GM12874 (cell line): ENCODE measurements at regions not wholly inside any gene's neighbourhood (a gene's known extent, or its start where the extent isn't known, plus 50 kb on each side); places are given as distances from the start of the nearest gene placed in this dataset.

ENCODE experiments used
- CTCF ChIP-seq: IDR thresholded peaks from 2 replicates; pipeline ENCODE4 v1.5.1; 2011; ENCODE audit warnings: low read depth, mild to moderate bottlenecking, control low read depth, low read length, moderate library complexity; ENCODE audit not compliant: insufficient read depth

- TF ChIP-seq CTCF = no peak
These were observed 296.7 kb downstream of the HINT1 start for GRCh38 chr5:130868186-130868840.

DNA sequence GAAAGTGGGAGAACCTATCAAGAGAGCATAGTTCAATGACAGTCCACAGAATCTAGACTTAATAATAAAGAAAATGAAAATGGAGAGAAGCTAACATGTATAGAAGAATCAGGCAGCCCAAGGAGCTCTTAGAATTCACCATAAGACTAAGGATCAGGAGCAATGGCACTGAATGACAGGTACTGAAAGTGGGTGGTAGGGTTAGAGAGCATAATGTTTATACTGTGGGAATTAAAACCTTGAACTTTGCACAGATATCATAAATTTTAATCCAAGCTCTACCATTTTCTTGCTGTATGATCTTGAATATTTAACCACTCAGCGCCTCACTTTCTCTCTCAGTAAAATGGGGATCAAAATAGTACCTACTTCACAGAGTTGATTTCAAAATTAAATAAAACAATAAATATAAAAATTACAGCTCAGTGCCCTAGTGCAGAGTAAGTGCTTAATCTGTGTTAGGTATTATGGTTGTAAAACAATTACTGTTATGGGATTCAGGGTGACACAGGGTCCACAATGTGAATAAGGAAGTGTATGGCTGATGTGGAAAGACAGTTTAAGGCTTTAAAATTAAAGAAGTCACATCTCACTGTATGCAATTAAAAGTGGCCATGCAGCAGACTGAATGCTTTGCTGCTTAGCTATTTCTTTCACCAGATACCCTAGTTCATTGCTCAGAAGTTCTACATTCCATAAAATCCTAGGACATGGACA, 319.8 kb downstream of the HINT1 start:
- TF ChIP-seq CTCF = no peak

DNA sequence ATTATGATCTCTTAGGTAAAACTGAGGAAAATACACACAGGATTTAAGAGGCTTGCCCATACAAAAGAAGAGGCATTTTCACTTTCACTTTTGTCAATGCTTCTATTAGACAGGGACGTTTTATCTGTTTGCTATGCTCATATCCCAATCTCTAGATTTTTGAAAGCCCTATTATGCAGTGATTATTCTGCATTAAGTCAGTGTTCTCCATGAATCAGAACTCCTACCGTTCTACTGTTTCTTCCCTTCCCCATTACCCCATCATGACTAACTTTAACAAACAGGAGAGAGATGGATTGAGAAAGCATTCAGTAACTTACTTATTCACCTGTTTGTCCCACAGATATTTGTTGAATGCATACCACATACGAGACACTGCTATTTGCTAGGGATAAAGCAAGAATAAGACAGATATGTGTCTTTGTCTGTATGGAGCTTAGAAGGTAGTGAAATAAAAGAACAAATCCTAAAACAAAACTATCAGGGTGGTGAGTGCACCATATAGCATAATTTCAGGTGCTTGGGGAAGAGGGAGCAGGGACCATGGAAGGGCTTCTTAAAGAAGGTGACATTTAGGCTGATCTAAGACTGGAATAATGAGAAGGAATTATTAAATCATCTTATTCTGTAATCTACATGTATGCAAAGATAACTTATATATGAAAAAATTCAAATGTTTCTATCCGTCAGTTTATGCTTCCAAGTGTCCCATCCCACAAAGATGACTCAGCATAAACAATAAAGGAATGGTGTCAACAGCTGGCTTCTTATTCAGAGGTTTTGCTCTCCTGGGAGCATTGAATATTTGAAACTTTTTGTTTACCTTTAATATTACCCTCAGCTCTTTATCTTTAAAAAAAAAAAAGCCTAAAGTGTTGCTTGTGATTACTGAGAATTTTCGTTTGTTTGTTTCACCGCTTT, 328.1 kb downstream of the HINT1 start:
- no peak for TF ChIP-seq CTCF

GRCh38 chr5:130815246-130815645, 349.8 kb downstream of the HINT1 start:
- no peak for TF ChIP-seq CTCF

DNA sequence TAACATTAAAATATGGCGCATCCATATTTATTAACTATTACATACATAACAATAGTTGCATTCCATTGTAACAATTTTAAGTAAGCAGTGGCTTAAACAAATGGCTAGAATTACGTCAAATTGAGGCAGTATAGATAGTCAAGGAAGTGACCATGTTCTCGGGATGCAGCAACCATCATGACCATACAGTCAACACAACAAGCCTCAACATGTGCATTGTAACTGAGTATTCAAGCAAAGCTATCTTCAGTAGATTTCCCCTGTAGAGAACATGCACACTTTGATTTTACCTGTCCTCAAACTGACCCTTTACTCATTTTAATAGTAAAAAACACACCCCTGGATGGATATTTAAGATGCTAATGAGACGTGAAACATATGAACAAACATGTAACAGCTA, 356.4 kb downstream of the HINT1 start:
- TF ChIP-seq CTCF = no peak

- no peak for TF ChIP-seq CTCF
These were observed 359.4 kb downstream of the HINT1 start for GRCh38 chr5:130805648-130806047.

DNA sequence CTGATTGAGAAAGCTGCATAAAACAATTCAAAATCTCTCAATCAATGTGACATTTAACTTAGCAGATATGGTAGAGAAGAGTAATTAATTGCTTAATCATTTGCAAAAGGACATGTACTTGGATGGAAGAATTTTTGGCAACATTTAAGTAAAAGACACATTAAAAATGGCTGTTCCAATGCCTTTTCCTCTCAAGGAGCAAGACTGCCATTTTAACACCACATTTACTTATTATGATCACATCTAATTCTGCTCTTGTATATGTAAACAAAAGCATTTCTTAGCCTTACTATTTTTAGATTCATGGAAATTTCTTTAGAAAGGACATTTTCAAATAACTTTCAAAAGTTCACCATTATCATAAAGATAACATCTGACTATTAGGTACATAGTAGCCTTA, 360.0 kb downstream of the HINT1 start:
- TF ChIP-seq CTCF = no peak
